ENCODE measurements at regions not wholly inside any gene's neighbourhood (a gene's known extent, or its start where the extent isn't known, plus 50 kb on each side); places are given as distances from the start of the nearest gene placed in this dataset.

DNA sequence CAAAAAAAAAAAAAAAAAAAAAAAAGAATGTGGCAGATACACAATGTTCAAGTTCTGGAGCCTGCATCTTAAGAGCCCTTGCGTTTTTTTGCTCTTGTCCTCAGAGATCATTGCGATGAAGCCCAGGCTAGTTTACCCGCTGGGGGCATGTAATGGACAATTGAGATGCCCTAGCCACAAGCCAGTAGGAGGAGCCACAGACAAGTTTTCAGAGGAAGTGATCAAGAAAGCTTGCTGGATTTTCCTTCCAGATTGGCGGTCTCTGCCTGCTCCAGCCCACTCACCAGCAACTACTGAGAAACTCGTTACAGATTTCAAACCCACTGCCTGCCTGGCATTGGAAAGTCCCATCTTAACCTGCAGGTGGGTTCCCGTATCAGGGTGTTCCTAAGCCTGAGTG is 192.1 kb upstream of the EOMES start:
- no peak for TF ChIP-seq ZFX (IDR thresholded peaks at IDR 0.05)
- TF ChIP-seq, protein P1, sequence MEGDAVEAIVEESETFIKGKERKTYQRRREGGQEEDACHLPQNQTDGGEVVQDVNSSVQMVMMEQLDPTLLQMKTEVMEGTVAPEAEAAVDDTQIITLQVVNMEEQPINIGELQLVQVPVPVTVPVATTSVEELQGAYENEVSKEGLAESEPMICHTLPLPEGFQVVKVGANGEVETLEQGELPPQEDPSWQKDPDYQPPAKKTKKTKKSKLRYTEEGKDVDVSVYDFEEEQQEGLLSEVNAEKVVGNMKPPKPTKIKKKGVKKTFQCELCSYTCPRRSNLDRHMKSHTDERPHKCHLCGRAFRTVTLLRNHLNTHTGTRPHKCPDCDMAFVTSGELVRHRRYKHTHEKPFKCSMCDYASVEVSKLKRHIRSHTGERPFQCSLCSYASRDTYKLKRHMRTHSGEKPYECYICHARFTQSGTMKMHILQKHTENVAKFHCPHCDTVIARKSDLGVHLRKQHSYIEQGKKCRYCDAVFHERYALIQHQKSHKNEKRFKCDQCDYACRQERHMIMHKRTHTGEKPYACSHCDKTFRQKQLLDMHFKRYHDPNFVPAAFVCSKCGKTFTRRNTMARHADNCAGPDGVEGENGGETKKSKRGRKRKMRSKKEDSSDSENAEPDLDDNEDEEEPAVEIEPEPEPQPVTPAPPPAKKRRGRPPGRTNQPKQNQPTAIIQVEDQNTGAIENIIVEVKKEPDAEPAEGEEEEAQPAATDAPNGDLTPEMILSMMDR (conservative IDR thresholded peaks at IDR 0.05): peak; percentile 35

Data from C4-2B (cell line).